Progenitor cell of endocrine pancreas (in vitro differentiated cells): ENCODE measurements at regions not wholly inside any gene's neighbourhood (a gene's known extent, or its start where the extent isn't known, plus 50 kb on each side); places are given as distances from the start of the nearest gene placed in this dataset.

Experiments
- DNase-seq: peaks from one replicate; pipeline ENCODE4 v3.0.0; 2021; ENCODE audit warnings: low spot score; ENCODE audit not compliant: unreplicated experiment
- H3K27ac Mint-ChIP-seq: 2 replicates; pipeline ENCODE4 v1.8.0; 2021; ENCODE audit warnings: mild to moderate bottlenecking, moderate library complexity, mixed read lengths
- H3K27me3 Mint-ChIP-seq: 2 replicates; pipeline ENCODE4 v1.8.0; 2021; ENCODE audit warnings: mixed read lengths
- H3K36me3 Mint-ChIP-seq: 2 replicates; pipeline ENCODE4 v1.8.0; 2022; ENCODE audit warnings: mixed read lengths; ENCODE audit not compliant: insufficient read depth
- H3K4me1 Mint-ChIP-seq: 2 replicates; pipeline ENCODE4 v1.8.0; 2021; ENCODE audit warnings: low read depth, mixed read lengths
- H3K4me3 Mint-ChIP-seq: 2 replicates; pipeline ENCODE4 v1.8.0; 2021; ENCODE audit warnings: low read depth, mild to moderate bottlenecking, moderate library complexity, mixed read lengths
- H3K9me3 Mint-ChIP-seq: 2 replicates; pipeline ENCODE4 v1.8.0; 2021; ENCODE audit warnings: low read depth, mixed read lengths
- TF ChIP-seq, protein P1 (sequence below): fragments of 200-600 bp; sonication (generic); IDR thresholded peaks from one replicate; pipeline ENCODE4 v1.5.0; 2021; ENCODE audit warnings: antibody characterized with exemption, mild to moderate bottlenecking; ENCODE audit not compliant: unreplicated experiment

GRCh38 chr4:95957759-95958158 lies 117.9 kb downstream of the PDHA2 start:
- DNase-seq = no peak
- no peaks in the 10 kb centered on the region for H3K27me3 Mint-ChIP-seq
- no peaks in the 10 kb centered on the region for H3K9me3 Mint-ChIP-seq
- H3K4me1 Mint-ChIP-seq = peaks cover 2% of the 10 kb centered on the region
- no peak overlapping the region for H3K4me3 Mint-ChIP-seq
- H3K36me3 Mint-ChIP-seq = no peaks in the 10 kb centered on the region
- no peak overlapping the region for H3K27ac Mint-ChIP-seq
- TF ChIP-seq, protein P1, sequence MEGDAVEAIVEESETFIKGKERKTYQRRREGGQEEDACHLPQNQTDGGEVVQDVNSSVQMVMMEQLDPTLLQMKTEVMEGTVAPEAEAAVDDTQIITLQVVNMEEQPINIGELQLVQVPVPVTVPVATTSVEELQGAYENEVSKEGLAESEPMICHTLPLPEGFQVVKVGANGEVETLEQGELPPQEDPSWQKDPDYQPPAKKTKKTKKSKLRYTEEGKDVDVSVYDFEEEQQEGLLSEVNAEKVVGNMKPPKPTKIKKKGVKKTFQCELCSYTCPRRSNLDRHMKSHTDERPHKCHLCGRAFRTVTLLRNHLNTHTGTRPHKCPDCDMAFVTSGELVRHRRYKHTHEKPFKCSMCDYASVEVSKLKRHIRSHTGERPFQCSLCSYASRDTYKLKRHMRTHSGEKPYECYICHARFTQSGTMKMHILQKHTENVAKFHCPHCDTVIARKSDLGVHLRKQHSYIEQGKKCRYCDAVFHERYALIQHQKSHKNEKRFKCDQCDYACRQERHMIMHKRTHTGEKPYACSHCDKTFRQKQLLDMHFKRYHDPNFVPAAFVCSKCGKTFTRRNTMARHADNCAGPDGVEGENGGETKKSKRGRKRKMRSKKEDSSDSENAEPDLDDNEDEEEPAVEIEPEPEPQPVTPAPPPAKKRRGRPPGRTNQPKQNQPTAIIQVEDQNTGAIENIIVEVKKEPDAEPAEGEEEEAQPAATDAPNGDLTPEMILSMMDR = no peak

DNA sequence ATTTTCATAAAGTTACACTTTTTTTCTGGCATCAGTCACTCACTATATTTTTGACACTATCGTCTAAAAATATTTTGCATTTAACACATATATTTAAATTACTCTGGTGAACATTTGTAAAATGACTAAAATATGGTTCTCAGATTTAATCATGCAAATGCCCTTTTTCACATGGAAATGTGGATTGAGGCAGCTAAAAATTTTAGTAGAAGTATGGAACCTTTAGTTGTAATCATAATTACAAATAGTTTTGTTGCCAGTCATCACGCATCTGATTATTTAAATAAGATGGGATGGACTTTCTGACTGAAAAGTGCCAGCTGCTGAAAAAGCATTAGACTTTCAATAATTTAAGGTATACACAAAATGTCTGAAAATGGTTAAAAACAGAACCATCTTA lies 119.3 kb downstream of the PDHA2 start:
- Mint-ChIP-seq H3K27me3 (no peaks in the 10 kb centered on the region), H3K36me3 (no peaks in the 10 kb centered on the region), H3K9me3 (no peaks in the 10 kb centered on the region), H3K27ac (no peak overlapping the region), H3K4me3 (no peak overlapping the region), H3K4me1 (peaks cover 2% of the 10 kb centered on the region)
- DNase-seq = no peak
- TF ChIP-seq, protein P1 = no peak

DNA sequence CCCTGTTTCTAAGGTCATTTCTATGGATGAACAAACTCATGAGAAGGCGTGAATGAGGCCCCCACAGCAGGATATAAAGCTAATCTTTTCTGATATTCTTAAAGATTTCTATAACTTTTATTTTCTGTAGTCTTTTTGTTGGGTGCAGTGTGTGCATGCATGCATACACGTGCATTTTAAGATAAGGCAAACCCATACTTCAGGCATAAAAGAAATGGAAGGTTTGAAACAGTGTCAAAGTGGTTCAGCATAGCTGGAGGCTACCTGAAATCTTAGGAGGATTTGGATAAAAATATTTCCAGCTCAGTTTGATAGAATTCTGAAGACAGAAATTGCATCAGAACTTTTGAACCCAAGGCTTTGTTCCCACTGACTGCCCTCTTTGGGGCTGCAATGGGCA lies 119.7 kb downstream of the PDHA2 start:
- Mint-ChIP-seq H3K4me3 (no peak overlapping the region), H3K9me3 (no peaks in the 10 kb centered on the region), H3K27me3 (no peaks in the 10 kb centered on the region), H3K36me3 (no peaks in the 10 kb centered on the region), H3K4me1 (peaks cover 2% of the 10 kb centered on the region), H3K27ac (no peak overlapping the region)
- TF ChIP-seq, protein P1 = no peak
- no peak for DNase-seq

DNA sequence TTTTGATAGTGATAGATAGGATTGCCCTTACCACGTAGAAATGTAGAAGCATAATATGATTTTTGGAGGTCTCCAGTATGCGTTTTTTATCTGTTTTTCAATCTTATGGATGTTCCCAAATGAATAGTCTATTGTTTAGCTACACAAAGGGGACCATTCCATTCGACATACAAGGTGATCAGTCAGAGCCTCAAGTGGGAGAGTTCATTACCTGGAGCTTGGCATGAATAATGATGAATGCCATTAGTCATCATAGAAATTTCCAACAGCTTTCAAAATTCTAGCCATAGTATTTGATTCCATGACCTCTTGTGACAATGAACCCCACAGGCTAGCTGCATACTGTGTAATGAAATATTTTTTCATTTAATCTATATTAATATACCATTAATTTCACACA lies 123.6 kb downstream of the PDHA2 start:
- no peak for DNase-seq
- H3K4me3 Mint-ChIP-seq = no peak overlapping the region
- H3K4me1 Mint-ChIP-seq = no peaks in the 10 kb centered on the region
- TF ChIP-seq, protein P1 = no peak
- H3K27me3 Mint-ChIP-seq = no peaks in the 10 kb centered on the region
- H3K27ac Mint-ChIP-seq = no peak overlapping the region
- no peaks in the 10 kb centered on the region for H3K36me3 Mint-ChIP-seq
- peaks cover 6% of the 10 kb centered on the region for H3K9me3 Mint-ChIP-seq

- DNase-seq = no peak
- H3K27ac Mint-ChIP-seq = no peak overlapping the region
- H3K36me3 Mint-ChIP-seq = no peaks in the 10 kb centered on the region
- peaks cover 15% of the 10 kb centered on the region for H3K9me3 Mint-ChIP-seq
- TF ChIP-seq, protein P1 = no peak
- H3K4me3 Mint-ChIP-seq = no peak overlapping the region
- no peaks in the 10 kb centered on the region for H3K27me3 Mint-ChIP-seq
- H3K4me1 Mint-ChIP-seq = peaks cover 3% of the 10 kb centered on the region
Measured at GRCh38 chr4:95979961-95980876, 140.3 kb downstream of the PDHA2 start.
